ENCODE measurements at regions not wholly inside any gene's neighbourhood (a gene's known extent, or its start where the extent isn't known, plus 50 kb on each side); places are given as distances from the start of the nearest gene placed in this dataset.

DNA sequence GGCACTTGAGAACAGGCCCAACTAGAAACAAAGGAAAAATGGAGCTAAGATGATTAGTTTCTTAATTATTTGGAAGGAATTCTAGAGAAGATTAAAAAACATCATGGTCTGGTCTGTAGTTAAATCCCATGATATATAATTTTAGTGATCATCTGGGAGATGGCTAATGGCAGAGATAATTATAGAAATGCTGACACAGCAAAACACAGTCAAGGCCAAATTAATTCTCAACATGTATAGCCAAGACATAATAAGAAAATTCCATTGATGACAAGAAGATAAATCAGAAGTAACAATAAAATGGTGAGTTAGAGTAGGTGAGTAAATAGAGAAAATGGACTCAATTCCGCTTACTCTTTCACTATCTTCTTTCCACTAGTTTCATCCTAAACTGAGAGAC is 59.2 kb upstream of the ITGA4 start:
- TF ChIP-seq, protein P1, sequence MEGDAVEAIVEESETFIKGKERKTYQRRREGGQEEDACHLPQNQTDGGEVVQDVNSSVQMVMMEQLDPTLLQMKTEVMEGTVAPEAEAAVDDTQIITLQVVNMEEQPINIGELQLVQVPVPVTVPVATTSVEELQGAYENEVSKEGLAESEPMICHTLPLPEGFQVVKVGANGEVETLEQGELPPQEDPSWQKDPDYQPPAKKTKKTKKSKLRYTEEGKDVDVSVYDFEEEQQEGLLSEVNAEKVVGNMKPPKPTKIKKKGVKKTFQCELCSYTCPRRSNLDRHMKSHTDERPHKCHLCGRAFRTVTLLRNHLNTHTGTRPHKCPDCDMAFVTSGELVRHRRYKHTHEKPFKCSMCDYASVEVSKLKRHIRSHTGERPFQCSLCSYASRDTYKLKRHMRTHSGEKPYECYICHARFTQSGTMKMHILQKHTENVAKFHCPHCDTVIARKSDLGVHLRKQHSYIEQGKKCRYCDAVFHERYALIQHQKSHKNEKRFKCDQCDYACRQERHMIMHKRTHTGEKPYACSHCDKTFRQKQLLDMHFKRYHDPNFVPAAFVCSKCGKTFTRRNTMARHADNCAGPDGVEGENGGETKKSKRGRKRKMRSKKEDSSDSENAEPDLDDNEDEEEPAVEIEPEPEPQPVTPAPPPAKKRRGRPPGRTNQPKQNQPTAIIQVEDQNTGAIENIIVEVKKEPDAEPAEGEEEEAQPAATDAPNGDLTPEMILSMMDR (conservative IDR thresholded peaks at IDR 0.05; ENCODE audit: low read depth, low read length) = no peak
- TF ChIP-seq POLR2A (IDR thresholded peaks at IDR 0.05; ENCODE audit: low read depth, low read length) (no peak), MAFK (IDR thresholded peaks at IDR 0.05; ENCODE audit: low read depth, low read length) (peak; percentile 100), MXI1 (IDR thresholded peaks at IDR 0.05; ENCODE audit: borderline replicate concordance, low read depth, low read length) (no peak), SMC3 (IDR thresholded peaks at IDR 0.05; ENCODE audit: low read depth, low read length) (no peak), RAD21 (IDR thresholded peaks at IDR 0.05; ENCODE audit: low read length) (no peak), CHD1 (IDR thresholded peaks at IDR 0.05; ENCODE audit: low read depth, low read length) (no peak), MAZ (IDR thresholded peaks at IDR 0.05; ENCODE audit: borderline replicate concordance, low read depth, low read length) (no peak), RCOR1 (IDR thresholded peaks at IDR 0.05; ENCODE audit: insufficient replicate concordance, low read length) (no peak), CEBPB (IDR thresholded peaks at IDR 0.05; ENCODE audit: low read depth, low read length) (no peak), BHLHE40 (IDR thresholded peaks at IDR 0.05; ENCODE audit: low read depth, low read length) (no peak), RFX5 (IDR thresholded peaks at IDR 0.05; ENCODE audit: low read depth, low read length) (no peak)
- TF ChIP-seq, protein P2, sequence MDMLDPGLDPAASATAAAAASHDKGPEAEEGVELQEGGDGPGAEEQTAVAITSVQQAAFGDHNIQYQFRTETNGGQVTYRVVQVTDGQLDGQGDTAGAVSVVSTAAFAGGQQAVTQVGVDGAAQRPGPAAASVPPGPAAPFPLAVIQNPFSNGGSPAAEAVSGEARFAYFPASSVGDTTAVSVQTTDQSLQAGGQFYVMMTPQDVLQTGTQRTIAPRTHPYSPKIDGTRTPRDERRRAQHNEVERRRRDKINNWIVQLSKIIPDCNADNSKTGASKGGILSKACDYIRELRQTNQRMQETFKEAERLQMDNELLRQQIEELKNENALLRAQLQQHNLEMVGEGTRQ (IDR thresholded peaks at IDR 0.05; ENCODE audit: low read depth, low read length) = no peak
- TF ChIP-seq, protein P3, sequence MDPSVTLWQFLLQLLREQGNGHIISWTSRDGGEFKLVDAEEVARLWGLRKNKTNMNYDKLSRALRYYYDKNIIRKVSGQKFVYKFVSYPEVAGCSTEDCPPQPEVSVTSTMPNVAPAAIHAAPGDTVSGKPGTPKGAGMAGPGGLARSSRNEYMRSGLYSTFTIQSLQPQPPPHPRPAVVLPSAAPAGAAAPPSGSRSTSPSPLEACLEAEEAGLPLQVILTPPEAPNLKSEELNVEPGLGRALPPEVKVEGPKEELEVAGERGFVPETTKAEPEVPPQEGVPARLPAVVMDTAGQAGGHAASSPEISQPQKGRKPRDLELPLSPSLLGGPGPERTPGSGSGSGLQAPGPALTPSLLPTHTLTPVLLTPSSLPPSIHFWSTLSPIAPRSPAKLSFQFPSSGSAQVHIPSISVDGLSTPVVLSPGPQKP (IDR thresholded peaks at IDR 0.05; ENCODE audit: borderline replicate concordance, low read depth, low read length) = no peak
